Mesodermal cell (in vitro differentiated cells): ENCODE measurements at regions not wholly inside any gene's neighbourhood (a gene's known extent, or its start where the extent isn't known, plus 50 kb on each side); places are given as distances from the start of the nearest gene placed in this dataset.
"Not testable (repeated sequence)": the region's sequence is repeated elsewhere in the genome, so short reads cannot be mapped to it uniquely, and the experiment has no call there.

Experiments used
- H3K27ac ChIP-seq: 2 replicates; pipeline ENCODE4 v1.7.0; 2013; ENCODE audit warnings: mild to moderate bottlenecking, low read depth, low read length, moderate library complexity; ENCODE audit not compliant: severe bottlenecking
- H3K36me3 ChIP-seq: 2 replicates; pipeline ENCODE4 v1.7.1; 2013; ENCODE audit warnings: mild to moderate bottlenecking, low read length, moderate library complexity; ENCODE audit not compliant: control insufficient read depth, insufficient read depth
- H3K4me1 ChIP-seq: one replicate; pipeline ENCODE4 v1.7.1; 2013; ENCODE audit warnings: mild to moderate bottlenecking, low read length; ENCODE audit not compliant: insufficient read depth, control insufficient read depth, poor library complexity, severe bottlenecking
- H3K4me3 ChIP-seq: 2 replicates; pipeline ENCODE4 v1.7.0; 2013; ENCODE audit warnings: low read length, control low read depth, mild to moderate bottlenecking; ENCODE audit not compliant: insufficient read depth, poor library complexity, severe bottlenecking; ENCODE audit errors: extremely low read depth
- H3K9me3 ChIP-seq: 2 replicates; pipeline ENCODE4 v1.7.1; 2013; ENCODE audit warnings: mild to moderate bottlenecking, low read length, moderate library complexity; ENCODE audit not compliant: control insufficient read depth
- WGBS, 2 experiments: methylation state at CpG; one replicate each; pipeline ENCODE4 v1.1.5; 2013; ENCODE audit warnings: missing lambda C conversion rate in 2 of 2; ENCODE audit not compliant: insufficient coverage in 2 of 2; 5-methylcytosine and 5-hydroxymethylcytosine counted together

DNA sequence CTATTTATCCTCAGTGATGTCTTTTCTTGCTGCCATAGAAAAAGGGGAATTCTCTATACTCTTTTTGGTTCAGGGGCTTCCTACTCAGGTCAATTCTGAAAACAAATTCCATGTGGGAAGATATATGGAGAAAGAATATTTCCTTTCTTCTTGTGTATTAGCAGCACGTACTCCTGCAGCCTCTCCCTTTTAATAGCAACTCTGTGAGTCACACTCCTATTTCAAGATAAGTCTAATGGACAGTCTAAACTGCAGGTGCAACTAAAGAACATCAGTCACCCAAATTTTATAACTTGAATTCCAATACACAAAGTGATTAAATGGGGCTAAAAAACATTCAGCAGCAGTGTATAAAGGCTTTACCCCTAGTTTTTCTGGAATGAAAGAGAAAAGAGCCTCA is 942.2 kb downstream of the CNTNAP5 start:
- Histone ChIP-seq H3K4me3 (no peak overlapping the region), H3K27ac (no peak overlapping the region), H3K9me3 (no peaks in the 10 kb centered on the region), H3K36me3 (no peaks in the 10 kb centered on the region), H3K4me1 (peaks cover 3% of the 10 kb centered on the region)
- WGBS, 2 experiments: 60% methylated on average over 1 of the region's 1 CpG; no CpG with 5 or more reads in 1 of the 2 experiments

GRCh38 chr2:124970030-124970429 is 944.9 kb downstream of the CNTNAP5 start:
- Histone ChIP-seq H3K36me3 (no peaks in the 10 kb centered on the region), H3K4me3 (no peak overlapping the region), H3K4me1 (peaks cover 3% of the 10 kb centered on the region), H3K9me3 (no peaks in the 10 kb centered on the region), H3K27ac (no peak overlapping the region)
- WGBS, 2 experiments: 88 to 100% methylated on average over 1 of the region's 2 CpGs

DNA sequence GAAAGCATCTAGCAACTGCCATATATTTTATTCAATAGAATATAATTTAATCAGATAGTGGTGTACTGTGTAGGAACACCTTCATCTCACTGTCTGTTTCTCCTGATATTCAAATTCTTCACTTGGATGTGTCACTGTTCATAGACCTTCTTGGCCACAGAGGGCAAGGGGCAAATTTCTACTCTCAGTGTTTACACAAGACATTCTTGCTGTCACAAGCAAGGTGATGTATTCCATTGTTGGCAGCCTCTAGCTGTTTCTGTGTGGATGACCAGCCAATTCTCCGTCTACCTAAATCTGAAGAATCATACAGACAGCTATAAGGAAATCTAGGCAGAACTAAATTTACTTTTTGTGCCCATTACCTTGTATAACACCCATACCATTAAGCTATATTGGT is 948.3 kb downstream of the CNTNAP5 start:
- H3K27ac ChIP-seq: no peak overlapping the region
- H3K4me1 ChIP-seq: no peaks in the 10 kb centered on the region
- H3K9me3 ChIP-seq: no peaks in the 10 kb centered on the region
- no peak overlapping the region for H3K4me3 ChIP-seq
- 80% methylated on average over 1 of the region's 1 CpG; no CpG with 5 or more reads in 1 of the 2 experiments for WGBS, 2 experiments
- H3K36me3 ChIP-seq: no peaks in the 10 kb centered on the region

- Histone ChIP-seq H3K36me3 (no peaks in the 10 kb centered on the region), H3K4me1 (no peaks in the 10 kb centered on the region), H3K27ac (no peak overlapping the region), H3K4me3 (no peak overlapping the region), H3K9me3 (no peaks in the 10 kb centered on the region)
- WGBS, 2 experiments: 92% methylated on average over 2 of the region's 3 CpGs; no CpG with 5 or more reads in 1 of the 2 experiments
Measured at GRCh38 chr2:124975224-124975623, 950.1 kb downstream of the CNTNAP5 start.

DNA sequence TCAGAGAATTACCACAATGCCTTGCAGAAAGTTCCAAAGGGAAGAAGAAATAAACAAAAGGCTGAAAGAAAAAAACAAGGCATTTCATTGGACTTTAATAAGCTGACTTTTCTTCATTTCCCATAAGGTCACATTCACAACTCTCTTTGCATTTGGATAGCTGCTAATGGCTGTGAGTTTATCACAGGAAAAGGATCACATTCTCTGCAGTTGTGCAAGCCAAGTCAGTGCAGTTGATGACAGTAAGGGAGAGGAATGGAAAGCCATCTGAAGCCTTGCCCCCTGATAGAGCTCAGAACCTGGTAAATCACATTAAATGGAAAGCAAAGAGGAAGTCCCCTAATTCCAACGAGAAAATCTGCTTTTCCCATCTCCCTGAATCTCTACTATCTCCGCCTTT is 950.6 kb downstream of the CNTNAP5 start:
- WGBS, 2 experiments: no CpG with 5 or more reads among the region's 2 CpGs

DNA sequence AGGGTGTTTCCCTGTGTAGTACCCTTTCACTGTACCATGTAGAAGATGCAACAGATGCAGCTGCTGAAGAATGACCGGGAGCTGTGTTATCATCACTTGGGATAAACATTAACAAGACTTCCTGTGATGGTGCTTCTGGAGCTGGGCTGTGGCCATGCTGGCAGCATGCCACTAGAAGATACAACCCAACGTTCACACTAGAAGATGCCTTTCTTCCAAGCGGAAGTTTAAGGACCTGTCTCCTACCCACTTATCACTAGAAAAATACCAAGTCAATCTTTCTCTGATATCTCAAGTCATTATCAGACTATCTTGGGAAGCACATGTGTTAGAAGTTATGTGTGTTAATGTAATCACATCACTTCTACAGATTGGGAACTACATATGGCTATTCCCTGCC is 953.5 kb downstream of the CNTNAP5 start:
- Histone ChIP-seq H3K27ac (no peak overlapping the region), H3K9me3 (no peaks in the 10 kb centered on the region)

More for the DNA sequence above, 950.6 kb downstream of the CNTNAP5 start:
- H3K9me3 ChIP-seq: no peaks in the 10 kb centered on the region
- no peaks in the 10 kb centered on the region for H3K4me1 ChIP-seq
- H3K36me3 ChIP-seq: no peaks in the 10 kb centered on the region
- H3K4me3 ChIP-seq: no peak overlapping the region
- no peak overlapping the region for H3K27ac ChIP-seq

GRCh38 chr2:124983595-124983994 is 958.5 kb downstream of the CNTNAP5 start:
- Histone ChIP-seq H3K4me3 (no peak overlapping the region), H3K36me3 (no peaks in the 10 kb centered on the region), H3K27ac (no peak overlapping the region), H3K9me3 (no peaks in the 10 kb centered on the region), H3K4me1 (peaks cover 2% of the 10 kb centered on the region)

More for the DNA sequence above, 953.5 kb downstream of the CNTNAP5 start:
- no peaks in the 10 kb centered on the region for H3K36me3 ChIP-seq
- 90 to 100% methylated on average over 1 of the region's 3 CpGs for WGBS, 2 experiments
- H3K4me3 ChIP-seq: no peak overlapping the region
- peaks cover 2% of the 10 kb centered on the region for H3K4me1 ChIP-seq

- whole genome bisulfite sequencing, 2 experiments: 92 to 100% methylated on average over 1 to 2 of the region's 2 CpGs
- Histone ChIP-seq H3K4me3 (no peak overlapping the region), H3K36me3 (no peaks in the 10 kb centered on the region), H3K9me3 (no peaks in the 10 kb centered on the region), H3K27ac (no peak overlapping the region), H3K4me1 (peaks cover 2% of the 10 kb centered on the region)
Measured at GRCh38 chr2:124985270-124985669, 960.2 kb downstream of the CNTNAP5 start.

DNA sequence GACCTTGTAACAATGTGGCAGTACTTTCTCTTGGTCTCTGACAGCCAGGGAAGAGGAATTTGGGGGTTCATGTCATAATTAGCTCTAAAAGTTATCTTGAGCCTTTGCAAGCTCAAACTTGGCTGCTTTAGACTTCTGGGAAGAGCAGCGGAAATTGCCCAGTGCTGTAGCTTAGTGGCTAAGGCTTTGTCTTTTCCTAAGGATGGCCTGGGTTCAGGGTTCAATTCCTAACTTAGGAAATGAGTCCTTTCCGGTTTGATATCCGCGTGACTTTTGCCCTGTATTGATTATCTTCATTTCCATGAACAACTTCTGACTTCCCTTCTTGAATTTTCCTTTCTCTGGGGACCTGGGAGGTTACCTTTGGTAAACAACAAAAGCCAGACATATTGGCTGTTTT is 961.0 kb downstream of the CNTNAP5 start:
- Histone ChIP-seq H3K36me3 (no peaks in the 10 kb centered on the region), H3K27ac (no peak overlapping the region), H3K9me3 (no peaks in the 10 kb centered on the region), H3K4me3 (no peak overlapping the region), H3K4me1 (peaks cover 2% of the 10 kb centered on the region)
- 68 to 72% methylated on average over 4 of the region's 4 CpGs for WGBS, 2 experiments

- H3K4me3 ChIP-seq, H3K27ac ChIP-seq, H3K4me1 ChIP-seq, H3K9me3 ChIP-seq, H3K36me3 ChIP-seq: not testable (repeated sequence)
- 92 to 93% methylated on average over 6 to 7 of the region's 11 CpGs for WGBS, 2 experiments
Measured at GRCh38 chr2:124986870-124987269, 961.8 kb downstream of the CNTNAP5 start.

DNA sequence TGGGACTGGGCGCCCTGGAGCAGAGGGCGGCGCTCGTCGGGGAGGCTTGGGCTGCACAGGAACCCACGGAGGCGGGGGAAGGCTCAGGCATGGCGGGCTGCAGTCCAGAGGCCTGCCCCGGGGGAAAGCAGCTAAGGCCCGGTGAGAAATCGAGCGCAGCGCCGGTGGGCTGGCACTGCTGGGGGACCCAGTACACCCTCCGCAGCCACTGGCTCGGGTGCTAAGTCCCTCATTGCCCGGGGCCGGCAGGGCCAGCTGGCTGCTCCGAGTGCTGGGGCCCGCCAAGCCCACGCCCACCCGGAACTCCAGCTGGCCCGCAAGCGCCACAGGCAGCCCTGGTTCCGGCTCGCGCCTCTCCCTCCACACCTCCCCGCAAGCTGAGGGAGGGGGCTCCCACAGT is 962.3 kb downstream of the CNTNAP5 start:
- not testable (repeated sequence) for H3K36me3 ChIP-seq, H3K4me3 ChIP-seq, H3K9me3 ChIP-seq, H3K27ac ChIP-seq, H3K4me1 ChIP-seq
- 86 to 88% methylated on average over 7 to 10 of the region's 28 CpGs for WGBS, 2 experiments
